ENCODE measurements at regions not wholly inside any gene's neighbourhood (a gene's known extent, or its start where the extent isn't known, plus 50 kb on each side); places are given as distances from the start of the nearest gene placed in this dataset.

DNA sequence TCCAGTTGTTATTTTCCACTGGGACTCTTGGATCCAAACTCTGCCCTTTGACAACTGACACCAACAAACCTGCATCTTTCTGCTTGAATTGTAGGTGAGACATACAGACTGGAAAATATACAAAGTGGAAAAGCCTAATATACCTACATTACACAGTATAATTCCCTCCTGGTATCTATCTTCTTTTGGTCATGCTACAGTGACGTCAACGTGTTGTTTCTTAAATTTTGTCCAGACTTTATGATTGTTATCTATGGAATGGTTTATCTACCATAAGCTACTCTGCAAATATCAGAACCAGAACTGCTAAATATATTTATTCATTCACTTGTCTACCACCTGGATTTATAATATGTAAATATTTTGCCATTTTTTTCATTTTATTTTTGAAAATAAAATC, 264.3 kb upstream of the ZPLD1 start:
- TF ChIP-seq, protein P1, sequence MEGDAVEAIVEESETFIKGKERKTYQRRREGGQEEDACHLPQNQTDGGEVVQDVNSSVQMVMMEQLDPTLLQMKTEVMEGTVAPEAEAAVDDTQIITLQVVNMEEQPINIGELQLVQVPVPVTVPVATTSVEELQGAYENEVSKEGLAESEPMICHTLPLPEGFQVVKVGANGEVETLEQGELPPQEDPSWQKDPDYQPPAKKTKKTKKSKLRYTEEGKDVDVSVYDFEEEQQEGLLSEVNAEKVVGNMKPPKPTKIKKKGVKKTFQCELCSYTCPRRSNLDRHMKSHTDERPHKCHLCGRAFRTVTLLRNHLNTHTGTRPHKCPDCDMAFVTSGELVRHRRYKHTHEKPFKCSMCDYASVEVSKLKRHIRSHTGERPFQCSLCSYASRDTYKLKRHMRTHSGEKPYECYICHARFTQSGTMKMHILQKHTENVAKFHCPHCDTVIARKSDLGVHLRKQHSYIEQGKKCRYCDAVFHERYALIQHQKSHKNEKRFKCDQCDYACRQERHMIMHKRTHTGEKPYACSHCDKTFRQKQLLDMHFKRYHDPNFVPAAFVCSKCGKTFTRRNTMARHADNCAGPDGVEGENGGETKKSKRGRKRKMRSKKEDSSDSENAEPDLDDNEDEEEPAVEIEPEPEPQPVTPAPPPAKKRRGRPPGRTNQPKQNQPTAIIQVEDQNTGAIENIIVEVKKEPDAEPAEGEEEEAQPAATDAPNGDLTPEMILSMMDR (IDR thresholded peaks at IDR 0.05 in 2 of 3, conservative IDR thresholded peaks at IDR 0.05 in 1 of 3; ENCODE audit: borderline replicate concordance in 1 of 3, insufficient read depth in 1 of 3, low read depth in 2 of 3, low read length in 2 of 3) = no peak
- TF ChIP-seq POLR2A (IDR thresholded peaks at IDR 0.05; ENCODE audit: borderline replicate concordance, extremely low read depth, insufficient read depth, insufficient read length) (no peak), POLR2AphosphoS5 (IDR thresholded peaks at IDR 0.05; ENCODE audit: low read depth, low read length) (no peak), EZH2 (IDR thresholded peaks at IDR 0.05) (no peak), EGR1 (IDR thresholded peaks at IDR 0.05; ENCODE audit: low read depth) (no peak), ZNF274 (IDR thresholded peaks at IDR 0.05; ENCODE audit: low read depth, low read length) (no peak), ZFX (IDR thresholded peaks at IDR 0.05) (no peak), CEBPB (IDR thresholded peaks at IDR 0.05; ENCODE audit: low read depth) (no peak), TCF7L2 (IDR thresholded peaks at IDR 0.05; ENCODE audit: borderline replicate concordance, extremely low read depth, insufficient read depth, insufficient read length) (no peak), RAD21 (IDR thresholded peaks at IDR 0.05; ENCODE audit: low read depth) (no peak)
- TF ChIP-seq, protein P2, sequence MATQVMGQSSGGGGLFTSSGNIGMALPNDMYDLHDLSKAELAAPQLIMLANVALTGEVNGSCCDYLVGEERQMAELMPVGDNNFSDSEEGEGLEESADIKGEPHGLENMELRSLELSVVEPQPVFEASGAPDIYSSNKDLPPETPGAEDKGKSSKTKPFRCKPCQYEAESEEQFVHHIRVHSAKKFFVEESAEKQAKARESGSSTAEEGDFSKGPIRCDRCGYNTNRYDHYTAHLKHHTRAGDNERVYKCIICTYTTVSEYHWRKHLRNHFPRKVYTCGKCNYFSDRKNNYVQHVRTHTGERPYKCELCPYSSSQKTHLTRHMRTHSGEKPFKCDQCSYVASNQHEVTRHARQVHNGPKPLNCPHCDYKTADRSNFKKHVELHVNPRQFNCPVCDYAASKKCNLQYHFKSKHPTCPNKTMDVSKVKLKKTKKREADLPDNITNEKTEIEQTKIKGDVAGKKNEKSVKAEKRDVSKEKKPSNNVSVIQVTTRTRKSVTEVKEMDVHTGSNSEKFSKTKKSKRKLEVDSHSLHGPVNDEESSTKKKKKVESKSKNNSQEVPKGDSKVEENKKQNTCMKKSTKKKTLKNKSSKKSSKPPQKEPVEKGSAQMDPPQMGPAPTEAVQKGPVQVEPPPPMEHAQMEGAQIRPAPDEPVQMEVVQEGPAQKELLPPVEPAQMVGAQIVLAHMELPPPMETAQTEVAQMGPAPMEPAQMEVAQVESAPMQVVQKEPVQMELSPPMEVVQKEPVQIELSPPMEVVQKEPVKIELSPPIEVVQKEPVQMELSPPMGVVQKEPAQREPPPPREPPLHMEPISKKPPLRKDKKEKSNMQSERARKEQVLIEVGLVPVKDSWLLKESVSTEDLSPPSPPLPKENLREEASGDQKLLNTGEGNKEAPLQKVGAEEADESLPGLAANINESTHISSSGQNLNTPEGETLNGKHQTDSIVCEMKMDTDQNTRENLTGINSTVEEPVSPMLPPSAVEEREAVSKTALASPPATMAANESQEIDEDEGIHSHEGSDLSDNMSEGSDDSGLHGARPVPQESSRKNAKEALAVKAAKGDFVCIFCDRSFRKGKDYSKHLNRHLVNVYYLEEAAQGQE (IDR thresholded peaks at IDR 0.05; ENCODE audit: low read depth) = no peak
- TF ChIP-seq, protein P3, sequence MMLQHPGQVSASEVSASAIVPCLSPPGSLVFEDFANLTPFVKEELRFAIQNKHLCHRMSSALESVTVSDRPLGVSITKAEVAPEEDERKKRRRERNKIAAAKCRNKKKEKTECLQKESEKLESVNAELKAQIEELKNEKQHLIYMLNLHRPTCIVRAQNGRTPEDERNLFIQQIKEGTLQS (IDR thresholded peaks at IDR 0.05) = no peak

Measured in HCT116 (cell line).